HEK293T (cell line): ENCODE measurements at regions not wholly inside any gene's neighbourhood (a gene's known extent, or its start where the extent isn't known, plus 50 kb on each side); places are given as distances from the start of the nearest gene placed in this dataset.

ENCODE experiments used
- BHLHE40 ChIP-seq: fragments of 450-650 bp; IDR thresholded peaks from 2 replicates; pipeline ENCODE4 v1.6.1; 2016; ENCODE audit warnings: mild to moderate bottlenecking, moderate library complexity, borderline replicate concordance
- FOXA1 ChIP-seq: fragments of 450-650 bp; IDR thresholded peaks from 2 replicates; pipeline ENCODE4 v1.6.1; 2016; ENCODE audit warnings: mild to moderate bottlenecking
- FOXK2 ChIP-seq: fragments of 450-650 bp; IDR thresholded peaks from 2 replicates; pipeline ENCODE4 v1.6.1; 2016; ENCODE audit warnings: mild to moderate bottlenecking
- PKNOX1 ChIP-seq: fragments of 450-650 bp; IDR thresholded peaks from 2 replicates; pipeline ENCODE4 v1.6.1; 2016
- SUZ12 ChIP-seq: fragments of 450-650 bp; IDR thresholded peaks from 2 replicates; pipeline ENCODE4 v1.6.1; 2016; ENCODE audit warnings: mild to moderate bottlenecking

GRCh38 chr5:2586016-2586715 is 165.3 kb downstream of the IRX2 start:
- TF ChIP-seq FOXK2 (no peak), SUZ12 (no peak), PKNOX1 (no peak), BHLHE40 (no peak), FOXA1 (no peak)
